ENCODE measurements at regions not wholly inside any gene's neighbourhood (a gene's known extent, or its start where the extent isn't known, plus 50 kb on each side); places are given as distances from the start of the nearest gene placed in this dataset.

GRCh38 chr18:40739029-40739428 lies 1216.0 kb upstream of the PIK3C3 start:
- TF ChIP-seq, protein P1, sequence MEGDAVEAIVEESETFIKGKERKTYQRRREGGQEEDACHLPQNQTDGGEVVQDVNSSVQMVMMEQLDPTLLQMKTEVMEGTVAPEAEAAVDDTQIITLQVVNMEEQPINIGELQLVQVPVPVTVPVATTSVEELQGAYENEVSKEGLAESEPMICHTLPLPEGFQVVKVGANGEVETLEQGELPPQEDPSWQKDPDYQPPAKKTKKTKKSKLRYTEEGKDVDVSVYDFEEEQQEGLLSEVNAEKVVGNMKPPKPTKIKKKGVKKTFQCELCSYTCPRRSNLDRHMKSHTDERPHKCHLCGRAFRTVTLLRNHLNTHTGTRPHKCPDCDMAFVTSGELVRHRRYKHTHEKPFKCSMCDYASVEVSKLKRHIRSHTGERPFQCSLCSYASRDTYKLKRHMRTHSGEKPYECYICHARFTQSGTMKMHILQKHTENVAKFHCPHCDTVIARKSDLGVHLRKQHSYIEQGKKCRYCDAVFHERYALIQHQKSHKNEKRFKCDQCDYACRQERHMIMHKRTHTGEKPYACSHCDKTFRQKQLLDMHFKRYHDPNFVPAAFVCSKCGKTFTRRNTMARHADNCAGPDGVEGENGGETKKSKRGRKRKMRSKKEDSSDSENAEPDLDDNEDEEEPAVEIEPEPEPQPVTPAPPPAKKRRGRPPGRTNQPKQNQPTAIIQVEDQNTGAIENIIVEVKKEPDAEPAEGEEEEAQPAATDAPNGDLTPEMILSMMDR (IDR thresholded peaks at IDR 0.05): no peak
- TF ChIP-seq EZH2 (IDR thresholded peaks at IDR 0.05) (no peak), EZH2phosphoT487 (IDR thresholded peaks at IDR 0.05) (no peak)
